Astrocyte (in vitro differentiated cells and primary cell): ENCODE measurements at regions not wholly inside any gene's neighbourhood (a gene's known extent, or its start where the extent isn't known, plus 50 kb on each side); places are given as distances from the start of the nearest gene placed in this dataset.

Experiments used
- DNase-seq: peaks from one replicate; pipeline ENCODE4 v3.0.0-alpha.2; 2010; ENCODE audit warnings: low read depth
- FAIRE-seq: peaks from 2 replicates; lab custom pipeline; 2011; peaks lifted over from hg19 to GRCh38; lab: Jason Lieb, UNC
- H2AFZ ChIP-seq: 2 replicates; pipeline ENCODE4 v1.6.0; 2012; ENCODE audit warnings: low read depth, low read length, inconsistent platforms
- H3K27ac ChIP-seq: 2 replicates; pipeline ENCODE4 v1.5.1; 2011; ENCODE audit warnings: low read depth, low read length, inconsistent platforms
- H3K27me3 ChIP-seq: 2 replicates; pipeline ENCODE4 v1.6.0; 2011; ENCODE audit warnings: low read length, inconsistent platforms; ENCODE audit not compliant: insufficient read depth
- H3K36me3 ChIP-seq: 2 replicates; pipeline ENCODE4 v1.5.1; 2011; ENCODE audit warnings: low read length, inconsistent platforms; ENCODE audit not compliant: insufficient read depth
- H3K4me1 ChIP-seq: 2 replicates; pipeline ENCODE4 v1.5.1; 2011; ENCODE audit warnings: low read length, inconsistent platforms; ENCODE audit not compliant: insufficient read depth
- H3K4me2 ChIP-seq: 2 replicates; pipeline ENCODE4 v1.6.0; 2012; ENCODE audit warnings: low read length, inconsistent platforms
- H3K4me3 ChIP-seq: 2 replicates; pipeline ENCODE4 v1.5.1; 2011; ENCODE audit warnings: low read depth, mild to moderate bottlenecking, low read length, inconsistent platforms; ENCODE audit not compliant: insufficient read depth
- H3K79me2 ChIP-seq: 2 replicates; pipeline ENCODE4 v1.6.0; 2012; ENCODE audit warnings: mild to moderate bottlenecking, low read length, inconsistent platforms; ENCODE audit not compliant: insufficient read depth
- H3K9ac ChIP-seq: 2 replicates; pipeline ENCODE4 v1.6.0; 2012; ENCODE audit warnings: mild to moderate bottlenecking, low read length, inconsistent platforms
- H3K9me3 ChIP-seq: 2 replicates; pipeline ENCODE4 v1.5.1; 2012; ENCODE audit warnings: low read depth, mild to moderate bottlenecking, low read length, inconsistent platforms; ENCODE audit not compliant: insufficient read depth
- H4K20me1 ChIP-seq: 2 replicates; pipeline ENCODE4 v1.6.0; 2012; ENCODE audit warnings: low read length, inconsistent platforms; ENCODE audit not compliant: insufficient read depth
- H3K27ac Mint-ChIP-seq: one replicate; pipeline ENCODE4 v1.8.0; 2021; ENCODE audit warnings: mild to moderate bottlenecking, mixed read lengths; ENCODE audit not compliant: unreplicated experiment
- H3K27me3 Mint-ChIP-seq: one replicate; pipeline ENCODE4 v1.8.0; 2021; ENCODE audit warnings: low read depth, mixed read lengths; ENCODE audit not compliant: unreplicated experiment
- H3K36me3 Mint-ChIP-seq: one replicate; pipeline ENCODE4 v1.8.0; 2021; ENCODE audit warnings: low read depth, mixed read lengths; ENCODE audit not compliant: unreplicated experiment
- H3K4me1 Mint-ChIP-seq: one replicate; pipeline ENCODE4 v1.8.0; 2021; ENCODE audit warnings: low read depth, mixed read lengths; ENCODE audit not compliant: unreplicated experiment
- H3K4me3 Mint-ChIP-seq: one replicate; pipeline ENCODE4 v1.8.0; 2021; ENCODE audit warnings: mild to moderate bottlenecking, moderate library complexity, mixed read lengths; ENCODE audit not compliant: unreplicated experiment
- H3K9me3 Mint-ChIP-seq: one replicate; pipeline ENCODE4 v1.8.0; 2021; ENCODE audit warnings: mild to moderate bottlenecking, mixed read lengths; ENCODE audit not compliant: unreplicated experiment
- CTCF ChIP-seq: IDR thresholded peaks from 2 replicates; pipeline ENCODE4 v1.5.1; 2011; ENCODE audit warnings: low read depth, mild to moderate bottlenecking, inconsistent platforms, low read length, moderate library complexity; ENCODE audit not compliant: insufficient read depth
- EZH2 ChIP-seq: IDR thresholded peaks from 2 replicates; pipeline ENCODE4 v1.6.1; 2012; ENCODE audit warnings: mild to moderate bottlenecking, low read length, inconsistent platforms; ENCODE audit not compliant: insufficient read depth

- Histone ChIP-seq H3K4me2 (peak overlapping the region; percentile 41), H2AFZ (peak overlapping the region; percentile 51), H3K36me3 (no peaks in the 10 kb centered on the region), H3K27ac (peak overlapping the region; percentile 40), H3K27me3 (no peaks in the 10 kb centered on the region), H4K20me1 (no peaks in the 10 kb centered on the region), H3K4me1 (peaks cover 11% of the 10 kb centered on the region), H3K4me3 (no peak overlapping the region), H3K9me3 (no peaks in the 10 kb centered on the region), H3K9ac (peak overlapping the region; percentile 48), H3K79me2 (no peaks in the 10 kb centered on the region)
- DNase-seq (peak; percentile 56), FAIRE-seq (peak; percentile 41)
- Mint-ChIP-seq H3K36me3 (no peaks in the 10 kb centered on the region), H3K27ac (no peak overlapping the region), H3K9me3 (peaks cover 2% of the 10 kb centered on the region), H3K4me3 (peak overlapping the region; percentile 6), H3K27me3 (peaks cover 2% of the 10 kb centered on the region), H3K4me1 (peaks cover 8% of the 10 kb centered on the region)
- TF ChIP-seq CTCF (no peak), EZH2 (no peak)
Measured at GRCh38 chr6:17042422-17043147, 59.3 kb upstream of the STMND1 start.

GRCh38 chr6:17039266-17039665, 62.6 kb upstream of the STMND1 start:
- Histone ChIP-seq H3K4me1 (peaks cover 11% of the 10 kb centered on the region), H3K27me3 (no peaks in the 10 kb centered on the region), H3K27ac (no peak overlapping the region), H3K4me3 (no peak overlapping the region), H3K9ac (no peak overlapping the region), H3K9me3 (no peaks in the 10 kb centered on the region), H3K36me3 (no peaks in the 10 kb centered on the region), H3K4me2 (no peak overlapping the region), H3K79me2 (no peaks in the 10 kb centered on the region), H2AFZ (no peak overlapping the region), H4K20me1 (no peaks in the 10 kb centered on the region)
- no peak overlapping the region for H3K4me3 Mint-ChIP-seq
- H3K9me3 Mint-ChIP-seq: peaks cover 2% of the 10 kb centered on the region
- no peak for FAIRE-seq
- peak; percentile 3 for DNase-seq
- no peaks in the 10 kb centered on the region for H3K36me3 Mint-ChIP-seq
- TF ChIP-seq CTCF: no peak
- no peak for TF ChIP-seq EZH2
- H3K27me3 Mint-ChIP-seq: peaks cover 5% of the 10 kb centered on the region
- H3K4me1 Mint-ChIP-seq: peaks cover 16% of the 10 kb centered on the region
- no peak overlapping the region for H3K27ac Mint-ChIP-seq

- Histone ChIP-seq H3K4me2 (no peak overlapping the region), H3K36me3 (no peaks in the 10 kb centered on the region), H3K79me2 (no peaks in the 10 kb centered on the region), H3K27ac (no peak overlapping the region), H3K27me3 (no peaks in the 10 kb centered on the region), H3K4me3 (no peak overlapping the region), H3K9me3 (no peaks in the 10 kb centered on the region), H4K20me1 (no peaks in the 10 kb centered on the region), H3K9ac (no peak overlapping the region), H2AFZ (no peak overlapping the region), H3K4me1 (peaks cover 14% of the 10 kb centered on the region)
- H3K4me3 Mint-ChIP-seq: no peak overlapping the region
- H3K4me1 Mint-ChIP-seq: peaks cover 22% of the 10 kb centered on the region
- FAIRE-seq (no peak), DNase-seq (peak; percentile 9)
- H3K27me3 Mint-ChIP-seq: peaks cover 5% of the 10 kb centered on the region
- peaks cover 2% of the 10 kb centered on the region for H3K9me3 Mint-ChIP-seq
- no peaks in the 10 kb centered on the region for H3K36me3 Mint-ChIP-seq
- H3K27ac Mint-ChIP-seq: no peak overlapping the region
- TF ChIP-seq CTCF (no peak), EZH2 (no peak)
Measured at GRCh38 chr6:17038316-17038715, 63.5 kb upstream of the STMND1 start.
